ENCODE measurements at regions not wholly inside any gene's neighbourhood (a gene's known extent, or its start where the extent isn't known, plus 50 kb on each side); places are given as distances from the start of the nearest gene placed in this dataset.
A peak's percentile ranks its signal among the peaks of the same experiment; 100 is the strongest.

GRCh38 chr14:56488306-56488705 lies 91.3 kb upstream of the TMEM260 start:
- DNase-seq, result no peak
- intact Hi-C loops (cut with DNase I), result loop anchor here (10.0 kb wide), 1 partner anchor 826 kb away; no protein-coding TSS in a partner anchor

DNA sequence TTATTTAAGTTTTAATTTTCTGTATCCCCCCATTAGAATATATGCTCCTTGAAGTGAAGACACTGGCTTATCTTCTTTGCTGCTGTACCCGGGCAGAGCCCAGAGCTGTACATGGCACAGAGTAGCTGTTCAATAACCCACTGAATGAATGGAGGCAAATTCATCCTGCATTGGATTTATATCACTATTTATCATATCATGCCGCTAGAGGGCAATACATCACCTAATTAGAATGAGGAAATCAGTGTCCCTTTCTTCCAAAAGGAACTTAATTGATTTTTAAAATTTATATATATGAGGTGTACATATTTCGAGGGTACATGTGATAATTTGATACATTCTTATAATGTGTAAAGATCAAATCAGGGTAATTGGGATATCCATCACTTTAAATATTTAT lies 89.2 kb upstream of the TMEM260 start:
- intact Hi-C loops (cut with DNase I), result no loop called here
- peak in 1 of 42 donors; percentile 11 for DNase-seq

DNA sequence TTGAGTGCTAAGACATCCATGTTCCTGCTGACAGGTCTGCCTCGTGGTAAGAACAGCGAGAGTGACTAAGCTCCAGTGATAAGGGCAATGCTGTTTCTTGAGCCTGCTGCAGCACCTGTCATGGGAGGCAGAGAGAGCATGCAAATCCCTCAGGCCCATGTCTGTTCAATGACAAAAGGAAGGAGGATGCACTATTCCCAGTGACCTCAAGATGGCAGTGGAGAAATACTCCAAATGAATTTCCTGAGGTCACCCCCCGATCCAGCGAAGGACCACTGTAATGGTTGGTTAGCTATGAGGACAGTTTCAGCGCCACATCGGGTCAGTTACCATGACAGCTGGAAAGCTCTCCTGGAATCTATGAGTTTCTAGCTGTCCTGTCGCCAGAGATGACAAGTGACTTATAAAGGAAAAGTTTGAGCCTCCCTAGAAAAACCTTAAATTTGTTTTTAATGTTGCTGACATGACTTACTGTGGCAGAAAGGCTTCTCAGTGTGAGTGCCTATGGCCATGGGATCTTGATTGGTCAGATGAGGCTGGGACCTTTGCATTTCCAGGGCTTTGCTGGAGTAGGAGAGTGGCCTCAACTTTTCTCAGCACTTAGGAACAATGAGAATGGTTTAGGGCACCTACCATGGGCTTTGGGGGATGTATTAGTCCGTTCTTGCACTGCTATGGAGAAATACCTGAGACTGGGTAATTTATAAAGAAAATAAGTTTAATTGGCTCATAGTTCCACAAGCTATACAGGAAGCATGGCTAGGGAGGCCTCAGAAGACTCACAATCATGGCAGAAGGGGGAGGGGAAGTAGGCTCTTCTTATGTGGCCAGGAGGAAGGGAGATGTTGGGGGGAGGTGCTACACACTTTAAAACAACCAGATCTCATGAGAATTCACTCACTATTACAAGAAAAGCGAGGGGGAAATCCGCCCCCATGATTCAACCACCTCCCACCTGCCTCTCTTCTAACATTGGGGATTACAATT lies 88.0 kb upstream of the TMEM260 start:
- intact Hi-C loops (cut with DNase I), result no loop called here
- DNase-seq, result peak in 31 of 42 donors; percentile 9 to 82 (median 44)

GRCh38 chr14:56494167-56494566 lies 85.4 kb upstream of the TMEM260 start:
- DNase-seq, result peak in 4 of 42 donors; percentile 1 to 39 (median 8)
- intact Hi-C loops (cut with DNase I), result no loop called here

- intact Hi-C loops (cut with DNase I), result no loop called here
- DNase-seq, result no peak
Measured at GRCh38 chr14:56498112-56498511, 81.5 kb upstream of the TMEM260 start.

- DNase-seq, result no peak
- intact Hi-C loops (cut with DNase I), result no loop called here
Measured at GRCh38 chr14:56501909-56502530, 77.6 kb upstream of the TMEM260 start.

- intact Hi-C loops (cut with DNase I), result no loop called here
- no peak for DNase-seq
Measured at GRCh38 chr14:56505361-56505760, 74.2 kb upstream of the TMEM260 start.

GRCh38 chr14:56512521-56512920 lies 67.1 kb upstream of the TMEM260 start:
- intact Hi-C loops (cut with DNase I), result no loop called here
- DNase-seq, result no peak

- DNase-seq, result no peak
Measured at GRCh38 chr14:56514663-56515371, 64.8 kb upstream of the TMEM260 start.

GRCh38 chr14:56515739-56516138 lies 63.9 kb upstream of the TMEM260 start:
- intact Hi-C loops (cut with DNase I), result no loop called here
- no peak for DNase-seq

More at GRCh38 chr14:56514663-56515371, 64.8 kb upstream of the TMEM260 start:
- intact Hi-C loops (cut with DNase I), result no loop called here

DNA sequence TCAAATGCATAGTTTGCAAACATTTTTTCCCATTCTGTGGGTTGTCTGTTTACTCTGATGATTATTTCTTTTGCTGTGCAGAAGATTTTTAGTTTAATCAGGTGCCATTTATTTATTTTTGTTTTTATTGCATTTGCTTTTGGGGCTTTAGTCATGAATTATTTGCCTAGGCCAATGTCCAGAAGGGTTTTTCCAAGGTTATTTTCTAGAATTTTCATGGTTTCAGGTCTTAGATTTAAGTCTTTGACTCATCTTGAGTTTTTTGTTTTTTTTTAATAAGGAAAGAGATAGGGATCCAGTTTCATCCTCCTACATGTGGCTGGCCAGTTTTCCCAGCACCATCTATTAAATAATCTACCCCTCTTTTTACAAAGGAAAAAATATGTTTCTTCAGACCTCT lies 57.2 kb upstream of the TMEM260 start:
- DNase-seq, result no peak
- intact Hi-C loops (cut with DNase I), result no loop called here

- intact Hi-C loops (cut with DNase I), result no loop called here
- DNase-seq, result no peak
Measured at GRCh38 chr14:56524971-56525677, 54.5 kb upstream of the TMEM260 start.

GRCh38 chr14:56528927-56529326 lies 50.7 kb upstream of the TMEM260 start:
- no peak for DNase-seq
- intact Hi-C loops (cut with DNase I), result no loop called here
